ENCODE measurements at regions not wholly inside any gene's neighbourhood (a gene's known extent, or its start where the extent isn't known, plus 50 kb on each side); places are given as distances from the start of the nearest gene placed in this dataset.

GRCh38 chr3:187618722-187619121, 51.5 kb downstream of the SST start:
- no peak for DNase-seq (ENCODE audit: low read depth in 2 of 2, low spot score in 1 of 2)

- no peak for DNase-seq (ENCODE audit: low read depth in 2 of 2, low spot score in 1 of 2)
These were observed 53.0 kb downstream of the SST start for GRCh38 chr3:187617213-187617612.

- peak in 1 of 2 donors; percentile 11 for DNase-seq (ENCODE audit: low read depth in 2 of 2, low spot score in 1 of 2)
These were observed 53.8 kb downstream of the SST start for GRCh38 chr3:187616307-187616972.

- DNase-seq (ENCODE audit: low read depth in 2 of 2, low spot score in 1 of 2): no peak
These were observed 54.6 kb downstream of the SST start for GRCh38 chr3:187615630-187616029.

- no peak for DNase-seq (ENCODE audit: low read depth in 2 of 2, low spot score in 1 of 2)
These were observed 57.5 kb downstream of the SST start for GRCh38 chr3:187612656-187613055.

- no peak for DNase-seq (ENCODE audit: low read depth in 2 of 2, low spot score in 1 of 2)
These were observed 59.1 kb downstream of the SST start for GRCh38 chr3:187610981-187611511.

- DNase-seq (ENCODE audit: low read depth in 2 of 2, low spot score in 1 of 2): no peak
These were observed 75.9 kb downstream of the SST start for GRCh38 chr3:187594272-187594671.

DNA sequence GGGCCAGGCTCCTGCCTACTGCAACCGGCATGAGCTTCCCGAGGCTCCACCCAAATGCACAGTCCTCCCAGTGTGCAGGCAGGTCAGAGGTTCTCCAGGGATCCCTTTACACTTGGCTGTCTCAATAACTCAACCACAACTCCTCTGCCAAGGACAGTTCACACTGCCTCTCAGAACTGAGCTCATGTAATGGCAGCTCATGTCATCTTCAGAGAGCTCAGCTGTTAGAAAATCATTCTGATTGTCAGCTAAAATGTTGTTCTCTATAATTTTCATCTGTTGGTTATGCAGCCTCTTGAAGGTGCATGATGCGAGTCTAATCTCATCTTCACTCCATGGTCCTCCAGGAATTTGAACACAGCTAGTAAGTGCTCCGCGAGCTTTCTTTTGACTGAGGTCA, 76.7 kb downstream of the SST start:
- no peak for DNase-seq (ENCODE audit: low read depth in 2 of 2, low spot score in 1 of 2)

DNA sequence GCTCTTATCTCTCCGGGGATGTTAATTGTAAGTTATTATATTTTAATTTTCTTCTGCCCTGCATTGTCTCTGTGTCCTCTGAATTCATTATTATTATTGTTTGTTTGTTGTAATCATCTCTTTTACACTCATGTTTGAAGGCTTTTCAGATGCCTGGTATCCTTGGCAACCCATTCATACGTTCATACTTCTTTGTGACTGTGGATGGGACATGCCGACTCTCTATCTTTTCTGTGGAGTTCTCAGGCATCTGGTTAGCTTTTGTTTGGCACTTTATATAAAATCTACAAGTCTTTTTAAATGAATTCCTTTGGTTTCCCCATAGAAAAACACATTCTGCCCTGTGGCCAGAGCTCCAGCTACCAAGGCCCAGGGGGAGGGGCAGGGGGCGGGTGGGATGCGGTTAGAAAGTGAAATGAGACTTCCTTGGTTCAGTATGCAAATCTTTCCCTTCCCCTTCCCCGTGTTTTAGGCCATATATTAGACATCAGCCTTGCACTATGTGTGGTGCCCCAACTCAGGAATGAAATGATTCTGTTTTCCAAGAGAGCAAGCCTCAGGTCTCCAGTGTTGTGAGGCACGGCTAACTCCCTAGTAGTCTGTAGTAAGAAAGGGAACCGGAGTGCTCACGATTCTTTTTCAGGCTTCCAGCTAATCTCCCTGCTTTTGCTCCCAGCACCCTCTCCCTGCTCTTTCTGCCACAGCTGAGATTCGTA, 79.2 kb downstream of the SST start:
- no peak for DNase-seq (ENCODE audit: low read depth in 2 of 2, low spot score in 1 of 2)

GRCh38 chr3:187587076-187587475, 83.1 kb downstream of the SST start:
- DNase-seq (ENCODE audit: low read depth in 2 of 2, low spot score in 1 of 2): no peak

DNA sequence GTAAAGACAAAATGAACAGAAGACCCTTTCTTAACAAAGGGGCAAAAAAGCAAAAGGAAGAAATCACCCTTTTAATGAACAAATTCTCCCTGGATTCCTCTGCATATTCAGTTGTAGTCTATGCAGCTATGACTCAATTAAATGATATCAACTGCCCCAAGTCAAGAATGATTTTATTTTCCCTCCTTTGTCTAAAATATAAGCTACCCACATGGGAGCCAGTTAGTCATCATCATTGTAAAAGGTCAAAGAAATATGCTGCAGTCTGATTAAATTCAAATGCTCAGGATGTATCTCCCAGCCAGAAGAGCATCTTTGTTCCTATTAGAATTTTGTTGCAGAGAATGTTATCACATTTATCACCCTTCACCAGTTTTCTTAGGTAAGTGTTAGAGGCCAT, 84.0 kb downstream of the SST start:
- DNase-seq (ENCODE audit: low read depth in 2 of 2, low spot score in 1 of 2): no peak

DNA sequence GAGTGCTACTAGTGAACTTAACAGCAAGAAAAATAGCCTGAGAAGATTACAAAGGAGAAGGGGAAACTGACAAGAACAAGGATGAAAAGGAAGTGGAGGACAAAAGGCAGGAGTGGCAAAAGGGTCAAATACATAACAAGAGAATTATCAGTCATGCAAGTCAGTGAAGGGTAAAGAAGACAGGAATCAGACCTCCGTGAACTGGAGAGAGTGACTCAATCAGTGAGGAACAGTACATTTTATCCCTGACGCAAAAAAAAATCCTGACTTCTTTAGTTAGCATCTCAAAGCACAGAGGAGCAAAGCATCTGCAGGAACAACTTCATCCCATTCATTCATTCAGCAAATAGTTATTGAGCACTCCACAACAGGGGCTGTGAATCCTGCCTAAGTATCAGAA, 97.8 kb downstream of the SST start:
- DNase-seq (ENCODE audit: low read depth in 2 of 2, low spot score in 1 of 2): no peak

DNA sequence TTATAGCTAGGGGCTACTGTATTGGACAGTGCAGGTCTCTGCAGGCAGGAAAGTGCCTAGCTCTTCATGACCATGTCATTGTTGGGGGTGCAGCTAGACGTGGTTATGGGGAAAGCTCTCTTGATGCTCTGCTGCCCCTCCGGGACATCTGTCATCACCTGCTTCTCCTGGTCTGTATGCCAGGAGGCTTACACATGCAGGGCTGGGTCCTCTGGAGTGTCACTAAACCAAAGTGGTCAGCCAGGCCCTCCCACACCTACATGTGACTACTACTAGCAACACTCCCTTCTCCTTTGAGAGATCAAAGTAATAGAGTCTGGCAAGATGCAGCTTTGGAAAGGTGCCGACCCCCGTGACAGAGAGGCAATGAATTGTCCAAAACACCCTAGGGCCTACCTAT, 98.5 kb downstream of the SST start:
- DNase-seq (ENCODE audit: low read depth in 2 of 2, low spot score in 1 of 2): no peak

DNA sequence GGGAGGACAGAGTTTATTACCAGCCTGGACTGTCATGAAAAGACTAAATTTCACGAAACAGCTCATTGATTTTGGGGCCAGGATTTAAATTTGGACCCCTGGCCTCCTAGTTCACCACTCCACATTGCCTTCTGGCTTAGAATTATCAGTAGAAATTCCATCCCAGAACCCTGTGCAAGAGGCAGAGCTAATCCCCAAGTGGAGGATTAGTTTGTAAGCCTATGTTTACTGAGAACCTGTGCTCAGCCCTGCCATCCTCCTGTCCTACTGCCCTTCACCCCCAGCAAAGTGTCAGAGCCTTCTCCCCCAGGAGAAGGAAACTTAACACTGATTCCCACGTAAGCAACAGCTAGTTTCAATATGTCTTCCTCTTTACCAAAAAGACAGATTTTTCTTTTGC, 99.4 kb downstream of the SST start:
- no peak for DNase-seq (ENCODE audit: low read depth in 2 of 2, low spot score in 1 of 2)

DNA sequence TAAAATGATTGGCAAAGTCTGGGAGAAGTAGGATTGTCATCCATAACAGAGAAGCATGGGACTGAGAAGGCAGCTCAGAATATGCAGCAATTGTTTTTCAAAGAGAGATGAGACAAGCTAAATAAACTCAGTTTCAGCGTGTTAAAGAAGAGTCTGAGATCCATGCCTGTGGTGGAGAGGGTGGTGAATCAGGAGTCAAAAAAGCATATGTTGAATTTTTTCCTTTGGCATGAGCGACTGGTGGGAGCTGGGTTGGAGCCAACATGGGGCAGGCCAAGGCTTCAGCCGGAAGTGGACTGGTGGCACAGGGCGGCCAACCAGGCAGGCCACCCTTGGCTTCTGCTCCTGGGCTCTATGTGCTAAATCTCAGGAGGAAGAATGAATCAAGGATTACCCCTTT, 102.0 kb downstream of the SST start:
- DNase-seq (ENCODE audit: low read depth in 2 of 2, low spot score in 1 of 2): no peak

DNA sequence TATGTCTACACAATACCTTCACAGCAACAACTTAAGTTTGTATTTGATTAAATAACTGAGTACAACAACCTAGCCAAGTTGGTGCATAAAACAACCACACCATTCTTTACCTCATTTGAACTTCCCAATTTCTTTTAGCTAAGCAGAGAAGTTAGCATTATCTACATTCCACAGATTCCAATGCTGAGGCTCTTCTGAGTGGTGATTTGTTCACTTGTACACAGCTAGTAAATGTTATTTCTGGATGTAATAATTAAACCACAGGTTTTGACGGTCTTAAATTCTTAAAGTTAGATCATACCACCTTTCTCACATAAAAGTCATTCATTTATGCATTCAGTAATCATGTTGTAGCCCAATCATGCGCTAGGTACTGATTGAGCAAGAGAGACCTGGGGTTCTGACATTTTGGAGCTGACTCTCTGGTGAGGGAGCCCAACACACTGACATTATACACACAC, 102.5 kb downstream of the SST start:
- no peak for DNase-seq (ENCODE audit: low read depth in 2 of 2, low spot score in 1 of 2)

GRCh38 chr3:187567021-187567420, 103.2 kb downstream of the SST start:
- no peak for DNase-seq (ENCODE audit: low read depth in 2 of 2, low spot score in 1 of 2)

DNA sequence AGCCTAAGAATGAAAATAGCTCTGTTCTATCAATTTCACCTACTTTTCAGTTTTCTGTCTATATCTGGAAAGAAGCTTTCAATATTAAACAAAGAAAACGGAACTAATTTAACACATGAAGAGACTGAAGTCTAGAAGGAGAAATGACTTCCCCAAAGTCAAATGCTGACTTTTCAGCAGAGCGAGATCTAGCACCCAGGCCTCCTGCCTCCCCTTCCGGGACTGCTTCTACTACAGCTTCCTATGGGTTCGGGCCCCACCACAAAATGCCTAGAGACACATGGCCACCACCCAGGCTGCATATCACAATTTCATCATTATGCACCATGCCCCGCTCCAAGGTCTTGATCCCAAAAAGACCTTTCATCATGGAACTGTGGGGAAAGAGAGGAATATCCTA, 104.5 kb downstream of the SST start:
- no peak for DNase-seq (ENCODE audit: low read depth in 2 of 2, low spot score in 1 of 2)

DNA sequence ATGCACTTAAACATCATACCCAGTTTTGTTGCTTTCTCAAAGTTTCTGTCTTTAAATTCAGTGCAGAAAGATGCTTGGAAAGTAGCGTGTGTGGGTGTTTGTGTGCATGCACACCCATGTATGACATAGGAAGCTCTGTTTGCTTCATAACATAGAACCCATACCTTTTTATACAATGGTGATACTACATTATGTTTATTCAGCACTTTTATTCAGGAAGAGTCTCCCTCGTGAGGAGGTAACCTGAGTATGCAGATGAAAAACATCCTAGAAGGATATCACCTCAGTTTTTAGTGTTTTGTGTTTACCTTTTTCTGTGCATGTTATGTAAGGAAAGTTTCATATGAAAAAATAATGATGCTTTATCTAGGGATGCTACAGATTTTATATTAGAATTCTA, 111.2 kb downstream of the SST start:
- no peak for DNase-seq (ENCODE audit: low read depth in 2 of 2, low spot score in 1 of 2)

- DNase-seq (ENCODE audit: low read depth in 2 of 2, low spot score in 1 of 2): no peak
These were observed 118.8 kb downstream of the SST start for GRCh38 chr3:187551416-187551815.

- DNase-seq (ENCODE audit: low read depth in 2 of 2, low spot score in 1 of 2): no peak
These were observed 119.7 kb downstream of the SST start for GRCh38 chr3:187550446-187550845.

DNA sequence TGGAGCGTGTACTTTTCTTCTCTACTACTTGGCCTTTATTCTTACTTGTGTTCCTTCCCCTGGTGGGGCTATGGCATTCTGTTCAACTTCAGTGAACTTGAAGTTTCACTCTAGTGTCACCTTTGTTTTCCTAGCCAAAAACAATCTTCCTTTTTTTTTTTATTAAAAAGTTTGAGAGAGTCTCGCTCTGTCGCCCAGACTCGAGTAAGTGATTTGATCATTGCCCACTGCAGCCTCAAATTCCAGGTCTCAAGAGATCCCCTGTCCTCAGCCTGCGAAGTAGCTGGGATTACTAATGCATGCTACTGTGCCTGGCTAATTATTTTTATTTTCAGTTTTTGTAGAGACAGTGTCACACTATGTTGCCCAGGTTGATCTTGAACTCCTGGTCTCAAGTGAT, 124.8 kb downstream of the SST start:
- no peak for DNase-seq (ENCODE audit: low read depth in 2 of 2, low spot score in 1 of 2)

DNA sequence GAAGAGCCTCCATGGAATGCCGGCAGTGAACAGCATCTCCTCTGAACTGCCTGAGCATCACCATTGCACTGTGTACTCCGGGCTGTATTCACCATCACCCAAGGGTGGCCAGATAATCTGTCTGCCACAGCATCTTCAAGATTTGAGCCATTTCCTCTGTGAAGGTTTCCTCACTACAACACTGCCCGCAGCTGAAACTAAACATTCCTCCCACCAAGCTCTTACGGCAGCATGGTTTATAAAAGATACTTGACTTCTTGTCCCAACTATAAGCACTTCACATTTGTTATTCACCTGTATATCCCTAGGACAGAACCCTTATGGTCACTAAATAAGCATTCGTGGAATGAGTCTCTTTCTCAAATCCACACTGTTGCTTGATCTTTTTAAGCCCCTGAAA, 125.9 kb downstream of the SST start:
- DNase-seq (ENCODE audit: low read depth in 2 of 2, low spot score in 1 of 2): no peak
